ENCODE measurements at regions not wholly inside any gene's neighbourhood (a gene's known extent, or its start where the extent isn't known, plus 50 kb on each side); places are given as distances from the start of the nearest gene placed in this dataset.
"Not testable (repeated sequence)": the region's sequence is repeated elsewhere in the genome, so short reads cannot be mapped to it uniquely, and the experiment has no call there.

DNA sequence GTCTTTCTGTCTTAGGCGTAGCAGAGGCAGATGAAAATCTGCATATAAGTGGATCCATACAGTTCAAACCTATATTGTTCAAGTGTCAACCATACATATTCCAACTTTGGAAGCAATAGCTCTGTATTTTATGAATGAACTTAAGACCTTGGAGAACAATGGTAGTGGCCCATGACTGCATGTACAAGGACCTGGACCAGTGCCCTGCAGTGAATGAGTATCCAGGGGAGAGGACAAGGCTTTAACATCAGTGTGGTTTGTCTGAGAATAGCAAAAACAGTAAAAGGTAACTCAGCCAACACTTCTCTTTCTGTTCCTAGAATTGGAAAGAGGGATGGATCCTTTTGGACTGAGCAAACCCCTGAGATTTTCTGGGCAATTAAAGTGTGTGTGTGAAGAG is 230.8 kb upstream of the LINC00305 start:
- Mint-ChIP-seq H3K27me3 (ENCODE audit: unreplicated experiment) (no peaks in the 10 kb centered on the region), H3K27ac (ENCODE audit: unreplicated experiment) (no peak overlapping the region), H3K36me3 (ENCODE audit: low read depth, unreplicated experiment) (no peaks in the 10 kb centered on the region), H3K4me3 (ENCODE audit: unreplicated experiment) (no peak overlapping the region), H3K9me3 (ENCODE audit: unreplicated experiment) (no peaks in the 10 kb centered on the region), H3K4me1 (ENCODE audit: unreplicated experiment) (no peaks in the 10 kb centered on the region)
- no peak for DNase-seq (ENCODE audit: low spot score)
- no peak for TF ChIP-seq CTCF (IDR thresholded peaks at IDR 0.05; ENCODE audit: unreplicated experiment)

- H3K27me3 Mint-ChIP-seq (ENCODE audit: unreplicated experiment): peaks cover 1% of the 10 kb centered on the region
- H3K9me3 Mint-ChIP-seq (ENCODE audit: unreplicated experiment): no peaks in the 10 kb centered on the region
- no peak for TF ChIP-seq CTCF (IDR thresholded peaks at IDR 0.05; ENCODE audit: unreplicated experiment)
- H3K36me3 Mint-ChIP-seq (ENCODE audit: low read depth, unreplicated experiment): no peaks in the 10 kb centered on the region
- no peak for DNase-seq (ENCODE audit: low spot score)
- H3K4me1 Mint-ChIP-seq (ENCODE audit: unreplicated experiment): no peaks in the 10 kb centered on the region
- H3K27ac Mint-ChIP-seq (ENCODE audit: unreplicated experiment): no peak overlapping the region
- no peak overlapping the region for H3K4me3 Mint-ChIP-seq (ENCODE audit: unreplicated experiment)
Observed at GRCh38 chr18:64377446-64377845, 228.6 kb upstream of the LINC00305 start.

DNA sequence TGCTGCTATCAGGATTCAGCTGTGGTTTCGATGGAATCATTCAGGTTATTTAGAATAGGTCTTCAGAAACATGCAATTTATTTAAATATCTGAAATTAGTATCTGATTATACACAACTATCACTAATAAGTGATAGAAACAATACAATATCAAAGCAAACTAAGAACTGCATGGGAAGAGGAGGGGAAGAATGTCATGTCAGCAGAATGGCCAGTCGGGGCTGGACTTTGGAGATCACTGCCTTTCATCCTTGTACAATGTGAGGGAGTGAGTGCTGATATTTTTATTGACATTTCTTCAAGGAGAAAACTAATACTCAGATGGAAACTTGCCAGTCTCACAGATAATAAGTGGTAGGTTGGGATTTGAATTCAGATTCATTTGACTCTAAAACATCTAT is 224.0 kb upstream of the LINC00305 start:
- Mint-ChIP-seq H3K4me3 (ENCODE audit: unreplicated experiment) (no peak overlapping the region), H3K27me3 (ENCODE audit: unreplicated experiment) (peaks cover 1% of the 10 kb centered on the region), H3K36me3 (ENCODE audit: low read depth, unreplicated experiment) (no peaks in the 10 kb centered on the region), H3K9me3 (ENCODE audit: unreplicated experiment) (no peaks in the 10 kb centered on the region), H3K4me1 (ENCODE audit: unreplicated experiment) (no peaks in the 10 kb centered on the region), H3K27ac (ENCODE audit: unreplicated experiment) (no peak overlapping the region)
- no peak for TF ChIP-seq CTCF (IDR thresholded peaks at IDR 0.05; ENCODE audit: unreplicated experiment)
- DNase-seq (ENCODE audit: low spot score): no peak

- not testable (repeated sequence) for H3K27ac Mint-ChIP-seq (ENCODE audit: unreplicated experiment); H3K9me3 Mint-ChIP-seq (ENCODE audit: unreplicated experiment); H3K27me3 Mint-ChIP-seq (ENCODE audit: unreplicated experiment); DNase-seq (ENCODE audit: low spot score); H3K4me1 Mint-ChIP-seq (ENCODE audit: unreplicated experiment); H3K36me3 Mint-ChIP-seq (ENCODE audit: low read depth, unreplicated experiment); H3K4me3 Mint-ChIP-seq (ENCODE audit: unreplicated experiment)
Observed at GRCh38 chr18:64369830-64370440, 221.0 kb upstream of the LINC00305 start.

DNA sequence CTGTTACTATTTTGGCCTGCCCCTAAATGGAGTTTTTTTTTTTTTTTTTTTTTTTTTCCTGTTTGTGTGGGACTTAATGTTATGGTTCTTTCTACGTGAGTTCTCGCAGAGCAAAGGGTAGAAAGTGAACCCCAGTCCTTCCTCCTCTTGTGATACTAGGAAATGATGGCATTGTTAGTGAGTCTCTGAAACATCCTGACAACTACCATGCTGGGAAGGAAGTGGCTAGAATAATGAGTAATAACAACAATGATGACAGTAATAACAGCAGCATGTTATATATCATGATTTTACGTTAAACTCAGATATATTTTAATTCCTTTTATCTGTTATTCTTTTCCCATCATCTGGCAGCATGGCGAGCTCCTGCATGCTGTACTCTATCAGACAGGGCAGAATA is 216.2 kb upstream of the LINC00305 start:
- TF ChIP-seq CTCF (IDR thresholded peaks at IDR 0.05; ENCODE audit: unreplicated experiment): no peak
- no peak overlapping the region for H3K27ac Mint-ChIP-seq (ENCODE audit: unreplicated experiment)

More for the DNA sequence above, 216.2 kb upstream of the LINC00305 start:
- H3K9me3 Mint-ChIP-seq (ENCODE audit: unreplicated experiment): peaks cover 5% of the 10 kb centered on the region
- peaks cover 7% of the 10 kb centered on the region for H3K36me3 Mint-ChIP-seq (ENCODE audit: low read depth, unreplicated experiment)
- peaks cover 2% of the 10 kb centered on the region for H3K4me1 Mint-ChIP-seq (ENCODE audit: unreplicated experiment)
- H3K4me3 Mint-ChIP-seq (ENCODE audit: unreplicated experiment): no peak overlapping the region
- no peaks in the 10 kb centered on the region for H3K27me3 Mint-ChIP-seq (ENCODE audit: unreplicated experiment)
- no peak for DNase-seq (ENCODE audit: low spot score)

Measured in endothelial cell (in vitro differentiated cells).